NB4 (cell line): ENCODE measurements at regions not wholly inside any gene's neighbourhood (a gene's known extent, or its start where the extent isn't known, plus 50 kb on each side); places are given as distances from the start of the nearest gene placed in this dataset.
A peak's percentile ranks its signal among the peaks of the same experiment; 100 is the strongest.

Source experiments
- DNase-seq: peaks from one replicate; pipeline ENCODE4 v3.0.0; 2010; ENCODE audit warnings: low read depth
- H3K4me3 ChIP-seq: one replicate; pipeline ENCODE4 v1.5.1; 2011; ENCODE audit warnings: mild to moderate bottlenecking, low read depth, low read length, moderate library complexity
- MYC ChIP-seq: IDR thresholded peaks from 2 replicates; pipeline ENCODE4 v1.6.1; 2011; ENCODE audit warnings: low read depth, low read length
- POLR2A ChIP-seq: IDR thresholded peaks from 2 replicates; pipeline ENCODE4 v1.6.1; 2011; ENCODE audit warnings: mild to moderate bottlenecking; ENCODE audit not compliant: insufficient read length; ENCODE audit errors: extremely low read depth
- TF ChIP-seq, protein P1 (sequence below): IDR thresholded peaks from 2 replicates; pipeline ENCODE4 v1.6.1; 2011; ENCODE audit warnings: low read depth, low read length
- TF ChIP-seq, protein P2 (sequence below): IDR thresholded peaks from one replicate; pipeline ENCODE4 v1.5.1; 2012; ENCODE audit warnings: low read depth, low read length

DNA sequence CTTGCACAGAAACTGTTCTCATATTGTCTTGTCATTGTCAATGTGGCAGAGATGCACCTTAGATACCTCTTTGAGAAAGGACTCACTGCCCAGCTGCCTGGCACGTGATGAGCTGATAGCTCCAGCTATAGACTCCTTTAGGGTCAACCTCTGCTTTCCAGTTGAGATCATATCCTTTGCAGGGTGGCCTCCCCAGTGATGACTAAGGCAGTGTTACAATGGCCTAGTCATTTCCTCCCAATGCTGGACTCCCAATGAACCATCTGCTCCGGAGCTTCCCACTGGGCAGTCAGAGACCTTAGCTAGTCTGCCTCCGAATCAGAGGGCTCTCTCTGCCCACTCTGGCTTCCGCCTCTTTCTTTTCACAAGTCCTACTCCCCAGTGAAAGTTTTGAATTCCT, 79.5 kb downstream of the CHRD start:
- DNase-seq, result peak; percentile 69
- H3K4me3 ChIP-seq, result no peak overlapping the region
- no peak for TF ChIP-seq POLR2A
- TF ChIP-seq, protein P1, sequence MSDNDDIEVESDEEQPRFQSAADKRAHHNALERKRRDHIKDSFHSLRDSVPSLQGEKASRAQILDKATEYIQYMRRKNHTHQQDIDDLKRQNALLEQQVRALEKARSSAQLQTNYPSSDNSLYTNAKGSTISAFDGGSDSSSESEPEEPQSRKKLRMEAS, result no peak

DNA sequence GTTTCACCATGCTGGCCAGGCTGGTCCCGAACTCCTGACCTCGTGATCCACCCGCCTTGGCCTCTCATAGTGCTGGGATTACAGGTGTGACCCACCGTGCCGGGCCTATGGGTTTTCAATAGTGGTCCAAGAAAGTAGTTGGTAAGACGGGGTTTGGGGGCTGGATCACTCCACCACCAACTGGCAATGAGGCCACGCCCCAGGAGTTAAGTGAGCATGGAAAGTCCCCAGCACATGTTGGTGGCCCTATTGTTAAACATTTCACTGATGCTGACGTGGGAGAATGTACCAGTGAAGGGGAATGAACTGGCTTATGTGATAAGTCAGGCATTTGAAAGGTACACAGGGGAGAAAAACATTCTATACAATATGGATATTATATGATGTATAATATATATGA, 80.4 kb downstream of the CHRD start:
- no peak for DNase-seq
- TF ChIP-seq POLR2A, result no peak
- TF ChIP-seq, protein P1, result no peak
- TF ChIP-seq, protein P2, sequence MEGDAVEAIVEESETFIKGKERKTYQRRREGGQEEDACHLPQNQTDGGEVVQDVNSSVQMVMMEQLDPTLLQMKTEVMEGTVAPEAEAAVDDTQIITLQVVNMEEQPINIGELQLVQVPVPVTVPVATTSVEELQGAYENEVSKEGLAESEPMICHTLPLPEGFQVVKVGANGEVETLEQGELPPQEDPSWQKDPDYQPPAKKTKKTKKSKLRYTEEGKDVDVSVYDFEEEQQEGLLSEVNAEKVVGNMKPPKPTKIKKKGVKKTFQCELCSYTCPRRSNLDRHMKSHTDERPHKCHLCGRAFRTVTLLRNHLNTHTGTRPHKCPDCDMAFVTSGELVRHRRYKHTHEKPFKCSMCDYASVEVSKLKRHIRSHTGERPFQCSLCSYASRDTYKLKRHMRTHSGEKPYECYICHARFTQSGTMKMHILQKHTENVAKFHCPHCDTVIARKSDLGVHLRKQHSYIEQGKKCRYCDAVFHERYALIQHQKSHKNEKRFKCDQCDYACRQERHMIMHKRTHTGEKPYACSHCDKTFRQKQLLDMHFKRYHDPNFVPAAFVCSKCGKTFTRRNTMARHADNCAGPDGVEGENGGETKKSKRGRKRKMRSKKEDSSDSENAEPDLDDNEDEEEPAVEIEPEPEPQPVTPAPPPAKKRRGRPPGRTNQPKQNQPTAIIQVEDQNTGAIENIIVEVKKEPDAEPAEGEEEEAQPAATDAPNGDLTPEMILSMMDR, result no peak
- TF ChIP-seq MYC, result no peak
- H3K4me3 ChIP-seq, result no peak overlapping the region

DNA sequence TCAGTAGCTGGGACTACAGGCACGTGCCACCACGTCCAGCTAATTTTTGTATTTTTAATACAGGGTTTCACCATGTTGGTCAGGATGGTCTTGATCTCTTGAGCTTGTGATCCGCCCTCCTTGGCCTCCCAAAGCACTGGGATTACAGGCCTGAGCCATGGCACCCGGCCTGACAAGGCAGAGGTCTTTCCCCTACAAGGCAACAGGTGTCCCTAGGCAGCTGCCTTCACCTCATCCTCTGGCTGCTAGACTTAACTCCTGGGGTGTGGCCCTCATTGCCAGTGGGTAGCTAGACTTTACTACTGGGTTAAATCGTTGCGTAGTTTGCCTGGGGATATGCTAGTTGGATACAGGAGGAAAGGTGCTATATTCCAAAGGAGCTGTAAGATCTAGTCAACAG, 81.4 kb downstream of the CHRD start:
- TF ChIP-seq MYC, result no peak
- TF ChIP-seq, protein P2, result no peak
- no peak for TF ChIP-seq POLR2A
- TF ChIP-seq, protein P1, result no peak
- H3K4me3 ChIP-seq, result no peak overlapping the region
- DNase-seq, result no peak

DNA sequence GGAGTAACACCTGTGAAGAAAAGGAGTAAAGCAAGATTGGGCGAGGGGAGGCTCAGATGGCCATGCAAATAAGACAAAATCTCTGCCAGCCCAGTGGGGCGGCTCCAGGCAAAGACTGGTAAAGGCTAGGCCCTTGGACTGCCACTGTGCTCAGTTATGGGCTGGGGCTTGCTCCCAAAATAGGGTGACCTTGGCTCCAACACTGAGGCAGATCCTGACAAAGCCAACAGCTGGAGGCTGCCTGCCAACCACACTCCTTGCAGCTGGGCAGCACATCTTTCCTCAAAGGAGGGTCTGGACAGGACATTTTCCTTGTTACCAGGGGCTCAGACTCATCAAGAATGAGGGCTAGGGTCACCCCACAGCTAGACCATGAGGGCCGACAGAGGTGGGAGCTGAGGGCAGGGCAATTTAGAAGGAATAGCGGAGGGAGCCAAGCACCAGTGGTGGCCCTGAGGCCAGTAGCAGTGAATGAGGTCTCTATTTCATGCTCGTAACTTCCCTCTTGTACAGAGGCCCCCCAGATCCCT, 86.1 kb downstream of the CHRD start:
- TF ChIP-seq MYC (no peak), POLR2A (no peak)
- TF ChIP-seq, protein P2, result no peak
- TF ChIP-seq, protein P1, result no peak

DNA sequence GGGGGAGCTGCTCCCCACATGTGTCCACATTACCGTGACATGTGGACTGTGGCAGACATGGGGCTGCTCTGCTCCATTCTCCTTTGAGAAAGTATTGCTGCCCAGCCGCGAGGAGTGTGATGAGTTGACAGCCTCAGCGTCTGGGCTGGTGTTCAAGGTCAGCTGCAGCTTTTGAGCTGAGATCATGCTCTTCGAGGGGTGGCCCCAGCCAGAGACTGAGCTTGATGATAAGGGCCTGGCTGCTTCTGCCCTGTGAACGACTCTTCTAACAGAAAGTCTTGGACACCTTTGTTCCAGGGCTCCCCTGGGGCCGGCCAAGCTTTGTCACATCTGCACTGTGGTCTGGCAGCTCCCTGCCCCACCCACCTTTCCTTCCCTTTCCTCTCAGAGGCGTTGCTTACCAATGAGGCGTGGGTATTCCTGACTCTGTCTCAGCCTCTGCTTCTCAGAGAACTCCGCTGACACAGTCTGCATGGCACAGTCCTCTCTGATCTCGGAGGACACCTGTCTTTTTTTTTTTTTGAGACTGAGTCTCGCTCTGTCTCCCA, 86.6 kb downstream of the CHRD start:
- TF ChIP-seq MYC, result no peak
- TF ChIP-seq, protein P2, result no peak
- peak; percentile 72 for DNase-seq
- no peak overlapping the region for H3K4me3 ChIP-seq

More for the DNA sequence above, 86.1 kb downstream of the CHRD start:
- no peak overlapping the region for H3K4me3 ChIP-seq
- DNase-seq, result no peak

DNA sequence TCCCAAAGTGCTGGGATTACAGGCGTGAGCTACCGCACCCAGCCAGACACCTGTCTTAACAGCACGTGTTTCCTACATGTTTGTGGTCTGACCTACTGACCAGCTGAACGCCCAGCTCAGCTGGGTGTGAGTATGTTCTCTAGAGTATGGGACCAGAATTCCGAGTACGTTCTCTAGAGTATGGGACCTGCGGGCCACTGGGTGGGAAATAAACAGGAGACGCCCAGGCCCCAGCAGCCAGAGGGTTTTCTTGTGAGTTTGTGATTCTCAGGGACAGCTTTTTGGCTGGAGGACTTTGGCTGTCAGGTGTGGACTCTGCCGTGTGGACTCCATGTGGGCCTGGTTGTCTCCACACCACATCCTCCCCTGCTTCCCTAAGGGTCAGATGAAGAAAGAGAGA, 87.3 kb downstream of the CHRD start:
- TF ChIP-seq POLR2A (no peak), MYC (no peak)
- TF ChIP-seq, protein P1, result no peak
- TF ChIP-seq, protein P2, result no peak
- no peak overlapping the region for H3K4me3 ChIP-seq
- no peak for DNase-seq
